ENCODE measurements at regions not wholly inside any gene's neighbourhood (a gene's known extent, or its start where the extent isn't known, plus 50 kb on each side); places are given as distances from the start of the nearest gene placed in this dataset.

DNA sequence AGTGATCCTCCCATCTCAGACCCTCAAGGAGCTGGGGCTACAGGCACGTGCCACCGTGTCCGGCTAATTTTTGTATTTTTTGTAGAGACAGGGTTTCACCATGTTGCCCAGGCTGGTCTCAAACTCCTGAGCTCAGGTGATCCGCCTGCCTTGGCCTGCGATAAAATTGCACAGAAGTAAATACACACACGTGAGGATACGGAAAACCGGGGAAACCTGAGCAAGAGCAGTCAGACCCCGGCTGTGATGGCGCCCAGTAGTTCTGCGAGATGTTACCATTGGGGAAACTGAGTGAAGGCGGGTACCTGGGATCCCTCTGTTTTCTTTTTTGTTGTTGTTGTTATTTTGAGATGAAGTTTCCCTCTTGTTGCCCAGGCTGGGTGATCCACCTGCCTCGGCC, 114.9 kb downstream of the C9orf50 start:
- Histone ChIP-seq H3K4me1 (ENCODE audit: control insufficient read depth, insufficient read depth, low read length) (no peaks in the 10 kb centered on the region), H3K4me3 (ENCODE audit: low read length) (no peak overlapping the region), H3K36me3 (ENCODE audit: control insufficient read depth, insufficient read depth, low read length) (no peaks in the 10 kb centered on the region), H3K27ac (ENCODE audit: low read length) (no peak overlapping the region), H3K27me3 (ENCODE audit: control insufficient read depth, insufficient read depth, low read length) (no peaks in the 10 kb centered on the region), H3K9me3 (ENCODE audit: control insufficient read depth, insufficient read depth, low read length) (no peaks in the 10 kb centered on the region)
- DNase-seq, result no peak
- WGBS (ENCODE audit: insufficient coverage), result 97% methylated on average over 13 of the region's 13 CpGs
- H3K4me3 Mint-ChIP-seq, result no peak overlapping the region
- H3K4me1 Mint-ChIP-seq, result no peaks in the 10 kb centered on the region
- no peak overlapping the region for H3K27ac Mint-ChIP-seq
- TF ChIP-seq, protein P1, sequence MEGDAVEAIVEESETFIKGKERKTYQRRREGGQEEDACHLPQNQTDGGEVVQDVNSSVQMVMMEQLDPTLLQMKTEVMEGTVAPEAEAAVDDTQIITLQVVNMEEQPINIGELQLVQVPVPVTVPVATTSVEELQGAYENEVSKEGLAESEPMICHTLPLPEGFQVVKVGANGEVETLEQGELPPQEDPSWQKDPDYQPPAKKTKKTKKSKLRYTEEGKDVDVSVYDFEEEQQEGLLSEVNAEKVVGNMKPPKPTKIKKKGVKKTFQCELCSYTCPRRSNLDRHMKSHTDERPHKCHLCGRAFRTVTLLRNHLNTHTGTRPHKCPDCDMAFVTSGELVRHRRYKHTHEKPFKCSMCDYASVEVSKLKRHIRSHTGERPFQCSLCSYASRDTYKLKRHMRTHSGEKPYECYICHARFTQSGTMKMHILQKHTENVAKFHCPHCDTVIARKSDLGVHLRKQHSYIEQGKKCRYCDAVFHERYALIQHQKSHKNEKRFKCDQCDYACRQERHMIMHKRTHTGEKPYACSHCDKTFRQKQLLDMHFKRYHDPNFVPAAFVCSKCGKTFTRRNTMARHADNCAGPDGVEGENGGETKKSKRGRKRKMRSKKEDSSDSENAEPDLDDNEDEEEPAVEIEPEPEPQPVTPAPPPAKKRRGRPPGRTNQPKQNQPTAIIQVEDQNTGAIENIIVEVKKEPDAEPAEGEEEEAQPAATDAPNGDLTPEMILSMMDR (IDR thresholded peaks at IDR 0.05), result no peak
- no peak for ATAC-seq
- peaks cover 0 to 5% of the 10 kb centered on the region in 2 donors for H3K27me3 Mint-ChIP-seq (ENCODE audit: low read depth in 2 of 2)
- H3K9me3 Mint-ChIP-seq, result no peaks in the 10 kb centered on the region
- no peaks in the 10 kb centered on the region for H3K36me3 Mint-ChIP-seq
- intact Hi-C loops (cut with micrococcal nuclease), result no loop called here

DNA sequence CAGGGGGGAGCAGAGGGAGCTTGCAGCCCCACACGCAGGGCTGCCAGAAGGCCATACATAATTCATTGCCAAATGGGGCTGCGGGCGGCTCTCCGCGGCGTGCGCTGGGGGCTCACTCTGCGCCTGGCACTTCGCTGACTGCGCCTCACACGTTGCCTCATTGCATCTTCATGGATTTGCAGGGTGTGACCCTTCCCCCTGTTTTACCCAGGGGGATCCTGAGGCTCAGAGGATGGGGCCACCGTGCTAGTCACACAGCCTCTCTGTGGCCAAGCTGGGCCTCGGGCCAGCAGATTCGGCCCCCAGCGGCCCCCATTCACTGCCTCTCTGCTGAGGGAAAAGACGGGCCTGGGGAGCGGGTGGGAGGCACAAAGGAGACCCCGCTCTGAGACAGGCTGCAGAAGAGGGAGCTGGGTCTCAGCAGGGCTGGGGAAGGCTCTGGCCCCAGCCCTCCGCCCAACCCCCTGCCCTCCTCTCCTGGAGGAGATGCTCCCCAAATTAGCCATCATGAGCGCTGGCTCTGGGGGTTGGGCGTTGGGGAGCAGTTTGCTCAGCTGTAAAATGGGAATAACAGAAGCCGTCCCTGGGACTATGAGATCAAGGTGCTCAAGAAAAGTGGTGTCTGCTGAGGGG, 115.5 kb downstream of the C9orf50 start:
- H3K4me1 ChIP-seq (ENCODE audit: control insufficient read depth, insufficient read depth, low read length), result no peaks in the 10 kb centered on the region
- ATAC-seq (no peak), DNase-seq (no peak)
- no peak overlapping the region for H3K27ac ChIP-seq (ENCODE audit: low read length)
- TF ChIP-seq, protein P1 (IDR thresholded peaks at IDR 0.05), result no peak
- no peaks in the 10 kb centered on the region for H3K9me3 ChIP-seq (ENCODE audit: control insufficient read depth, insufficient read depth, low read length)
- Mint-ChIP-seq H3K36me3 (no peaks in the 10 kb centered on the region), H3K4me3 (no peak overlapping the region), H3K4me1 (no peaks in the 10 kb centered on the region), H3K27me3 (ENCODE audit: low read depth in 2 of 2) (peaks cover 0 to 5% of the 10 kb centered on the region in 2 donors), H3K27ac (no peak overlapping the region), H3K9me3 (no peaks in the 10 kb centered on the region)
- WGBS (ENCODE audit: insufficient coverage), result 95% methylated on average over 22 of the region's 22 CpGs
- no peaks in the 10 kb centered on the region for H3K27me3 ChIP-seq (ENCODE audit: control insufficient read depth, insufficient read depth, low read length)
- no peak overlapping the region for H3K4me3 ChIP-seq (ENCODE audit: low read length)
- intact Hi-C loops (cut with micrococcal nuclease), result no loop called here
- H3K36me3 ChIP-seq (ENCODE audit: control insufficient read depth, insufficient read depth, low read length), result no peaks in the 10 kb centered on the region

DNA sequence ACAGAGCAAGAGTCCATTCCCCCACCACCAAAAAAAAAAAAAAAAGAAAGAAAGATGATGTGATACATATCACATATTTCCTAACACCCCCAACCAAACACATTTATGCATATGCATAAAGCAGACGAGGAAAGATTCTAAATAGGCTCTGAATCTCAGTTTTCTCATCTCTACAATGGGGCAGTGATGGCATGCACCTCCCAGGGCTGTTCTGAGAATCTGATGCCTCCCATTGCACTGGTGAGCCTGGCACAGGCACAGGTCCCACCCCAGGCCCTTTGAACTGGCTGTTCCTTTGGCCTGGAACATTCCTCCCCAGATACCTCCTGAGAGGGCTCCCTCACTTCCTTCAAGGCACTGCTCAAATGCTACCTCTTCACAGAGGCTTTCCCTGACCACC, 116.5 kb downstream of the C9orf50 start:
- no peak overlapping the region for H3K4me3 Mint-ChIP-seq
- H3K27ac Mint-ChIP-seq, result no peak overlapping the region
- intact Hi-C loops (cut with micrococcal nuclease), result no loop called here
- 80% methylated on average over 1 of the region's 1 CpG for WGBS (ENCODE audit: insufficient coverage)
- TF ChIP-seq, protein P1 (IDR thresholded peaks at IDR 0.05), result no peak
- H3K4me1 Mint-ChIP-seq, result no peaks in the 10 kb centered on the region
- no peaks in the 10 kb centered on the region for H3K36me3 ChIP-seq (ENCODE audit: control insufficient read depth, insufficient read depth, low read length)
- H3K4me3 ChIP-seq (ENCODE audit: low read length), result no peak overlapping the region
- no peaks in the 10 kb centered on the region for H3K9me3 Mint-ChIP-seq
- H3K27me3 ChIP-seq (ENCODE audit: control insufficient read depth, insufficient read depth, low read length), result no peaks in the 10 kb centered on the region
- peaks cover 0 to 3% of the 10 kb centered on the region in 2 donors for H3K27me3 Mint-ChIP-seq (ENCODE audit: low read depth in 2 of 2)
- H3K4me1 ChIP-seq (ENCODE audit: control insufficient read depth, insufficient read depth, low read length), result no peaks in the 10 kb centered on the region
- H3K27ac ChIP-seq (ENCODE audit: low read length), result no peak overlapping the region
- no peaks in the 10 kb centered on the region for H3K9me3 ChIP-seq (ENCODE audit: control insufficient read depth, insufficient read depth, low read length)
- no peak for DNase-seq
- ATAC-seq, result no peak
- H3K36me3 Mint-ChIP-seq, result no peaks in the 10 kb centered on the region

DNA sequence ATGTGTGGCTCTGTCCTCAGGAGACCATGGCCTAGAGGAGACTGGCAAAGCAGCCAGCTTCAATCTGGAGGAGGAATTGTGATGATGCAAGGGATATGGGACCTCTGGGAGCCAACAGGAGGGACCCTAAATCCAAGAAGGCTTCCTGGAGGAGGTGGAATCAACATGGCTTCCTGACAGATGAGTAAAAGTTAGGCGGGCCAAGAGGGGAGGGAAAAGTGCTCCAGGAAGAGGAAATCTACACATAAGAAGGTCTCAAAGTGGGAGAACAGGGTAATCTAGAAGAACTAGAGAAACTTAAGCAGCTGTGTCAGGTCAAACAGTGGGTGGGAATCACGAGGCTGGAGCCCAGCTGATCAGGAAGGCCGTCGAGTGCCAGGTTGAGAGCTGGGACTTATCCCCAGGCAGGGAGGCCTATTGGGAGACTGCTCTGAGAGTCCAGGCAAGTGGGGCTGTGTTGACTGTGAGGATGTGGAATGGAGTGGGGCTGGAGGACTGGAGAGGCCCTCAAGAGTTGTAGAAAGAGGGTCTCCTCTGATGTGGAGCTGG, 119.1 kb downstream of the C9orf50 start:
- Mint-ChIP-seq H3K27me3 (ENCODE audit: low read depth in 2 of 2) (no peaks in the 10 kb centered on the region), H3K36me3 (no peaks in the 10 kb centered on the region), H3K27ac (peak overlapping the region; percentile 16 to 39), H3K4me1 (peaks cover 2 to 8% of the 10 kb centered on the region in 2 donors), H3K9me3 (no peaks in the 10 kb centered on the region), H3K4me3 (no peak overlapping the region)
- ATAC-seq, result no peak
- intact Hi-C loops (cut with micrococcal nuclease), result no loop called here
- Histone ChIP-seq H3K27ac (ENCODE audit: low read length) (no peak overlapping the region), H3K4me3 (ENCODE audit: low read length) (no peak overlapping the region), H3K27me3 (ENCODE audit: control insufficient read depth, insufficient read depth, low read length) (no peaks in the 10 kb centered on the region), H3K4me1 (ENCODE audit: control insufficient read depth, insufficient read depth, low read length) (peaks cover 3% of the 10 kb centered on the region), H3K36me3 (ENCODE audit: control insufficient read depth, insufficient read depth, low read length) (no peaks in the 10 kb centered on the region), H3K9me3 (ENCODE audit: control insufficient read depth, insufficient read depth, low read length) (no peaks in the 10 kb centered on the region)
- WGBS (ENCODE audit: insufficient coverage), result 89% methylated on average over 4 of the region's 4 CpGs
- TF ChIP-seq, protein P1 (IDR thresholded peaks at IDR 0.05), result no peak
- DNase-seq, result no peak

Measured in natural killer cell (primary cell).